ENCODE measurements at regions not wholly inside any gene's neighbourhood (a gene's known extent, or its start where the extent isn't known, plus 50 kb on each side); places are given as distances from the start of the nearest gene placed in this dataset.

DNA sequence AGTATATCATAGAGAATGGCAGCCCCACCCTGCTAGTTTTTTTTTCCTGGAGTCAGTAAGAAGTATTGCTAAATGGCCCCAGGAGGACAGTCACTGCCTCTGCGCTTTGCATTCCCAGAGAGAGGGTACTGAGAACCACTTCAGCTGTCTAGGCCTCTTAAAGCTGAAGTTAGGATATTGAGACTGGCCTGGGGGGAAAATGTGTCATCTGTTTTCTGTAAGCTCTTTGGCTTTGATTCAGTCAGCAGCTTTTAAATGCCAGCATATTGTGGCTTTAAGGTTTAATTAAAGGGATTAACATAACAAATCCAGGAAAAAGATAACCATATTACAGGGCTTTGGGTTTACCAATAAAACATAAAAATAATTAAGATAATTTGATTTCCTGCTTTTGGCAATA lies 852.0 kb downstream of the PCDH18 start:
- TF ChIP-seq, protein P1, sequence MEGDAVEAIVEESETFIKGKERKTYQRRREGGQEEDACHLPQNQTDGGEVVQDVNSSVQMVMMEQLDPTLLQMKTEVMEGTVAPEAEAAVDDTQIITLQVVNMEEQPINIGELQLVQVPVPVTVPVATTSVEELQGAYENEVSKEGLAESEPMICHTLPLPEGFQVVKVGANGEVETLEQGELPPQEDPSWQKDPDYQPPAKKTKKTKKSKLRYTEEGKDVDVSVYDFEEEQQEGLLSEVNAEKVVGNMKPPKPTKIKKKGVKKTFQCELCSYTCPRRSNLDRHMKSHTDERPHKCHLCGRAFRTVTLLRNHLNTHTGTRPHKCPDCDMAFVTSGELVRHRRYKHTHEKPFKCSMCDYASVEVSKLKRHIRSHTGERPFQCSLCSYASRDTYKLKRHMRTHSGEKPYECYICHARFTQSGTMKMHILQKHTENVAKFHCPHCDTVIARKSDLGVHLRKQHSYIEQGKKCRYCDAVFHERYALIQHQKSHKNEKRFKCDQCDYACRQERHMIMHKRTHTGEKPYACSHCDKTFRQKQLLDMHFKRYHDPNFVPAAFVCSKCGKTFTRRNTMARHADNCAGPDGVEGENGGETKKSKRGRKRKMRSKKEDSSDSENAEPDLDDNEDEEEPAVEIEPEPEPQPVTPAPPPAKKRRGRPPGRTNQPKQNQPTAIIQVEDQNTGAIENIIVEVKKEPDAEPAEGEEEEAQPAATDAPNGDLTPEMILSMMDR (IDR thresholded peaks at IDR 0.05) = no peak
- TF ChIP-seq POLR2A (IDR thresholded peaks at IDR 0.05) = no peak
